HG02588 (cell line): ENCODE measurements at regions not wholly inside any gene's neighbourhood (a gene's known extent, or its start where the extent isn't known, plus 50 kb on each side); places are given as distances from the start of the nearest gene placed in this dataset.

ENCODE experiments used
- ATAC-seq: cut with Tn5 transposase; IDR thresholded peaks from one replicate; pipeline ENCODE4 v1.9.1; 2021; ENCODE audit warnings: mild to moderate bottlenecking, moderate library complexity; ENCODE audit not compliant: unreplicated experiment

GRCh38 chr19:30149300-30149699, 207.3 kb downstream of the URI1 start:
- ATAC-seq, result no peak

DNA sequence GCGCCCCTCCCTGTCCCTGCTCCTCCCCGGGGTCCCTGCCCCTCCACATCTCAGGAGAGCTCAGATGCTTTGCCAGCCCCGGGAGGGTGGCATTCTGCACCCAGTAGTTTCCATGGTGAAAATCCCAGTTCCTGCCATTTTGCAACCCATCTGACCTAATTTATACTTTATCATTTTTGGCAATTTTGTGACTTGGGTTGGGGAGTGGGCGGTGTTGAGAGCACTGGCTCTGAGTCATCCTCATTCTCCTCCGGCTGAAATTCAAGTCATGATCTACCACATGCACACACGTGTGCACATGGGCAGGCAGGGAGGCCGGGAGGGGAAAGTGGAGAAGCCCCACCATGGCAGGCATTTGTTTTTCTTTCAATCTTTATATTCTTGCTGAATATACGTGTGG, 208.6 kb downstream of the URI1 start:
- ATAC-seq, result no peak

DNA sequence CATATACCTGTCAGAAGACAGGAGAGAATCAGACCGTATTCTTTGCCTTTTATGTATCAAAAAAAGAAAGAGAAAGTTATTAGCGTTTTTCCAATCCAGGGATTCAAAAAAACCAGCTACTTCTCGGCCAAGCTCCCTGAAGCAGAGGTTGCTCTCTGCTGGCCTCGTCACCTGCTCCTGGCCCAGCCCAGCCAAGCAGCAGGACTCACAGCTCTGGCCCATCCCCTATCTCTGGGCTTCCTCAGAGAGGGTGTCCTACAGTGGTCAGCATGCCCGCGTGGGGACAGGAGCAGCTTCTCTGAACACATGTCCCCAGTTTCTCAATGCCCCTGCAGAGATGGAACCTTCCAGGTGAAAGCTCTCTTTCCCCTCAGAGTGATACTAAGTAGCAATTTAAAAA, 209.0 kb downstream of the URI1 start:
- no peak for ATAC-seq

DNA sequence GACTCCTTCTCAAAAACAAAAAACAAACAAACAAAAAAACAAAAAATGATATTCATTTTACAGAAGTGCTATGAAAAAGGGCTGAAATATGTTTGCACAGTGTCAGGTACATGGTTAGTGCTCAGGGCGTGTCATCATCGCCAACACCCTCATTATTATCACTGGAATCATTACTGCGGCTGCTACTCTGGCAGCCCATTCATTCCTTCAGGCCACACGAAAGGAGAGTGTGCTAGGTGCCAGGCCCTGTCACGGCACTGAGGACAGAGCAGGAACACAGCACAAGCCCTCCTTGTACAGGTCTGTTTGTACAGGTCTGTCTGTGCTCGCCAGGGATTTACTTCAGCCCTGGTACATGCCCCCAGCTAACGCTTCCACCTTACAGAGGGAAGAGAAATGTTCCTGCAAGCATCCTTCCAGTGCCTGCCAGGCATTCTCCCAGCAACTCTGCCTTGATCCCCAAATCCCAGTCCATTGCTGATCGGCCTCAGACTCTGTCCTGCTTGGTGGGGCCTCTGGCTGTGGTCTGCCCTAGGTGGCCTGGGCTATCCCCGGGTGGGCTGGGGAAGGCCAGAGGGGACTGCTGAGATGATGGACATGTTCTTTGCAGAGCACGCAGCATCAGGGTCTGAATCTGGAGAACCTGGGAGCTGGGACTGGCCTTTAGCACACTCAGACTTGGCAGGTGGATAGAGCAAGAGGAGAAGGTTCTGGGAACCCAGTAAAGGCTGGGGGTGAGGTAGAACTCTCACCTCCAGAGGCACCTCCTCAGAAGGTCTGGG, 210.7 kb downstream of the URI1 start:
- no peak for ATAC-seq

DNA sequence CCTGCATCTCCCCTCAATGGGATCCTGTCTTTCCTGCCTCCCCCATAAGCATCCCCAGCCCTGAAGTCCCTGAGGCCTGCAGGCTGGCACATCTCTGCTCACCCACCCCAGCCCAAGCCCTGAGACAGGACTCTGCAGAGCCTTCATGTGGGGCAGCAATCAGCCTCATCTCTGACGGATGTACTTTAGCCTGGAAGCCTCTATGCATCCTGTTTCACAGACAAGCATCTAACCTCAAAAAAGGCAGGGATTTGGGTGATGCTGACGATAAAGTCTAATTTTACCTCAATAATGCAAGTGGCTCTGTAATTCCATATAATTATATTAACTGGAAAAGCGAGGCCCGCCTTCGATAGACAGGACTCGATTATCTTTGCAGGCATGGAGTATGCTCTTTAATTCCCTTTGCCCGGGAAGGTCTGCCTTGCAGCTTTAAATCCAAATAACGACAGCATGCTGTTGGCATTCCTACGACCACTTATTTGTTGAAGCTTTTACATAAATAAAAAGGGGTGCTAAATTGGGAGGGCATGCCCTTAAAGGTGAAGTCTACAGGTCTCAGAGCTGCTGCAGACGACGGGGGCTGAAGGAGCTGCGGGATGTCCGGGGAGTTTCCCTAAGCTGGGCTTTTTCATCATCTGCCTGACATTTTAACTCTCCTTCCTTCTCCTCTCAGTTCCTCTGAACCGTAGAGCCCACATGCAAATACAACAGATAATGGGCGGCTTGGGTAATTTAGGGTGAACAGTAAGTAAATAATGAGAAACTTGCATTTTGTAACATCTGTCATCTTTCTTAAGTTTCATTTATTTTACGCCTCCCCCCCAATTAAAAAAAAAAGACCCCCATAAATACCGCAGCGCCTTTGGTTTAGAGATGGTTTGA, 211.5 kb downstream of the URI1 start:
- ATAC-seq, result peak; percentile 88

DNA sequence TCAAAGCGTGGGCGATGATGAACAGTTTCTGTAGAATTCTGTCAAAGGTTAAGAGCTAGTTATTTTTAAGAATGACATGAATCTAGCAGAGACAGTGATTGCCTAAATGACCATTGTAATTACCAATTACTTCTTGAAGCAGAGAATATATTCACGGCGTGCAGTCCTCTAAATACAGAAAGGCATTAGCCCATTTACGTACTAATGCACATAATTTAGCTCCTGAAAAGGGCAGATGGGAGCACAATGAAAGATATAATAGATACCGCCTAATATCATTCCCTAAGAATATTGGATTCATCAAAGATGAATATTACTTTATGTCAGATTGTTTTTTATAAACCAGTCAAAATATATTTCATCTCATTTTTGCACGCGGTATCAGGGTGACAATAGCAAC, 212.4 kb downstream of the URI1 start:
- ATAC-seq, result no peak

GRCh38 chr19:30155381-30156200, 213.6 kb downstream of the URI1 start:
- ATAC-seq, result no peak

- ATAC-seq, result no peak
Observed at GRCh38 chr19:30156646-30157045, 214.6 kb downstream of the URI1 start.

GRCh38 chr19:30158067-30158892, 213.9 kb upstream of the ZNF536 start:
- no peak for ATAC-seq

DNA sequence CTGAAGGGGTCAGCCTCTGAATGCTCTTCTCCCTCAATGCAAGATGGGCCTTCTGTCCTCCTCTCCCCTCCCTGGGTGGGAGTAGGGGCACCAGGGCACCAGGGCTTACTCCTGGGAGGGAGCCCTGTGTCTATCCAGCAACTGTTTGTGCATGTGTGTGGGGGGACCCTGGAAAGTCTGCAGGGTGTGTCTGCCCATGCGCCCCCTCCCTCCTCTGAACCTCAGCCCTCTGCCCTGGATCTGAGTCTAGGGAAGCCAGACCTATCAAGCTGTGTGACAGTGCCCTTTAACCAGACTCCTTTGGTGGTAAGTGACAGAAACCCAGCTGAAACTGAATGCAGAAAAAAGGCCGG, 213.3 kb upstream of the ZNF536 start:
- no peak for ATAC-seq

DNA sequence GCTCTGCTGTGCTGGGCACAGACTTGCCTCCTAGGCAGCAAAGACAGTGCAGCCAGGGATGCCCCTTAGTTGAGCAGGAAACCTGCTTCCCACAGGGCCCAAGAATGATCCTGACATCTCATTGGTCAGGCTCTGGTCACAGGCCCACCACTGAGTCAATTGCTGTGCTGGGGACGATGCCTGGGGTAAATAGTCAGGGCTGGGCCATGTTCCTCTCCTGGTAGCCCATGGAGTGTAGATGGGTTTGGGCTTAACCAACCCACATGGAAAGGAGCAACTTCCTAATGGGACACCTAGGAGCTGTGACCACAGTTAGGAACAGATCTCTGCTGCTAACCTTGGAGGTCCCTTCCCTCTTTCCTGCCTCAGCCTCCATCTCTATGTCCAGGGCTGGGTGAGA, 212.5 kb upstream of the ZNF536 start:
- ATAC-seq, result no peak

DNA sequence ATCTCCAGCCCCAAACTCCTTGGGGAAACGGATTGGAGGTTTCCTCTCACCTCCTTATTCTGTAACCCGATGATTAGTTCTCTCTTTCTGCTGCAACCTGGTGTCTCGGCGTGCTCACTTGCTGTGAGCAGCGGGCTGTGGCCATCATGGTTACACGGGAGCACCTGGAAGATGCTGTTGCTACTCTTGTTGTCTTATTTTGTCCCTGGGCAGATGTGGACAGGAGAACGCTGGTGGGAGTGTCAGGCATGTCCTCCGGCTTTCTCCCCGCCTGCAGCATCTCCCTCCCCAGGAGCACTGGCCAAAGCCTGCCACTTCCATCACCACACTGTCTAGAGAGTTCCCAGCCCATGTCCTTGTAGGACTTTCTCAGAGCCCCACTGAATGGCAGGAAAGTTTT, 211.8 kb upstream of the ZNF536 start:
- no peak for ATAC-seq

- ATAC-seq, result no peak
Observed at GRCh38 chr19:30161021-30161655, 211.0 kb upstream of the ZNF536 start.

- no peak for ATAC-seq
Observed at GRCh38 chr19:30161770-30162169, 210.4 kb upstream of the ZNF536 start.

- ATAC-seq, result no peak
Observed at GRCh38 chr19:30162718-30163117, 209.5 kb upstream of the ZNF536 start.

GRCh38 chr19:30163663-30164062, 208.5 kb upstream of the ZNF536 start:
- ATAC-seq, result no peak

GRCh38 chr19:30165228-30165813, 206.9 kb upstream of the ZNF536 start:
- no peak for ATAC-seq

DNA sequence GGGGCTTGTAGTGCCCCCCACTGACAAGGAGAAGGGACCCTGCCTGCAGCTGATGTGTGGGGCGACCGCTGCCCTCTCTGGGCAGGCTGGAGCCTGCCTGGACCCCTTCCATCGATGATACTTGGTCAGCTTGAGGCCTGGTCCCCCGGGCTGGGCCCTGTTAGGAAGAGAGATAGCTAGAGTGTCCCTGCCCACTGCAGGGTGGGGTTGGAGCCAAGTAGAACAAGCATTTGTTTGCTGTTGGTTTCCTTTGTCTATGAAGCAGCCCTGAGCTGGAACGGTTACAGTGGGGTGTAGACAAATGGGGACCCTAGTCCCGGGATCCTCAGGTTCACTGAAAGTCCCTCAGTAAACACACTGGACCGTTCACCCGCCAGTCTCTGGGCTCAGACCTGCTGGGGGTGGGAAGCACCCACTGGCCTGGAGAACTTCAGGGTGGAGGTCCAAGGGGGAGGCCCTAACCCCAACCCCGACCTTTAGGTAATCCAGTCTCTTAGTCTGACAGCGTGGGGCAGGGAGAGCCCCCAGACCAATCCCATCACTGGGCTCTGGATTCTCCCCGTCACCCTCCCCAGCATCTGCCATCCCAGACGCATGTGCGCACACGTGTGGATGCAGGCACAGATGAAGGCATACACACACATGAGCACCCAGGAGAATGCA, 204.8 kb upstream of the ZNF536 start:
- no peak for ATAC-seq

- no peak for ATAC-seq
Observed at GRCh38 chr19:30167976-30168635, 204.1 kb upstream of the ZNF536 start.
